Loucy (cell line): ENCODE measurements at regions not wholly inside any gene's neighbourhood (a gene's known extent, or its start where the extent isn't known, plus 50 kb on each side); places are given as distances from the start of the nearest gene placed in this dataset.

Experiments used
- H2AFZ ChIP-seq: fragments of 200-600 bp; sonication (generic); 2 replicates; pipeline ENCODE4 v1.6.0; 2016; ENCODE audit warnings: antibody characterized with exemption, mild to moderate bottlenecking, low read length, moderate library complexity
- H3F3A ChIP-seq: fragments of 200-600 bp; 2 replicates; pipeline ENCODE4 v1.6.0; 2016; ENCODE audit warnings: antibody characterized with exemption, low read depth, mild to moderate bottlenecking
- H3K27me3 ChIP-seq: fragments of 200-600 bp; sonication (generic); 2 replicates; pipeline ENCODE4 v1.6.1; 2014; ENCODE audit warnings: low read length, mild to moderate bottlenecking; ENCODE audit not compliant: insufficient read depth, poor library complexity, severe bottlenecking
- H3K36me3 ChIP-seq: fragments of 200-600 bp; sonication (generic); 2 replicates; pipeline ENCODE4 v1.6.1; 2016; ENCODE audit warnings: low read length; ENCODE audit not compliant: insufficient read depth
- H3K4me1 ChIP-seq: fragments of 200-600 bp; sonication (generic); 2 replicates; pipeline ENCODE4 v1.5.1; 2014; ENCODE audit warnings: low read length, mild to moderate bottlenecking; ENCODE audit not compliant: insufficient read depth, poor library complexity, severe bottlenecking
- H3K4me2 ChIP-seq: fragments of 200-600 bp; sonication (generic); 2 replicates; pipeline ENCODE4 v1.6.0; 2014; ENCODE audit warnings: antibody characterized with exemption, low read length, low read depth, mild to moderate bottlenecking; ENCODE audit not compliant: poor library complexity, severe bottlenecking
- H3K4me3 ChIP-seq: fragments of 200-600 bp; sonication (generic); 2 replicates; pipeline ENCODE4 v1.5.1; 2014; ENCODE audit warnings: low read length, mild to moderate bottlenecking, mixed read lengths; ENCODE audit not compliant: poor library complexity, severe bottlenecking
- H3K79me2 ChIP-seq: fragments of 200-600 bp; sonication (generic); 2 replicates; pipeline ENCODE4 v1.6.1; 2014; ENCODE audit warnings: low read length; ENCODE audit not compliant: insufficient read depth
- H3K9ac ChIP-seq: fragments of 200-600 bp; sonication (generic); 2 replicates; pipeline ENCODE4 v1.6.0; 2014; ENCODE audit warnings: mild to moderate bottlenecking, low read depth, low read length, moderate library complexity; ENCODE audit not compliant: poor library complexity, severe bottlenecking
- H3K9me2 ChIP-seq: fragments of 200-600 bp; sonication (generic); replicated peaks from 2 replicates; pipeline ENCODE4 v1.6.1; 2016; ENCODE audit warnings: low read depth, low read length, mixed read lengths
- H3K9me3 ChIP-seq: fragments of 200-600 bp; sonication (generic); 2 replicates; pipeline ENCODE4 v1.6.1; 2014; ENCODE audit warnings: mild to moderate bottlenecking, antibody characterized with exemption, low read length, low read depth; ENCODE audit not compliant: insufficient read depth
- H4K20me1 ChIP-seq: fragments of 200-600 bp; sonication (generic); 2 replicates; pipeline ENCODE4 v1.6.0; 2014; ENCODE audit warnings: antibody characterized with exemption, low read length, mild to moderate bottlenecking; ENCODE audit not compliant: insufficient read depth, poor library complexity, severe bottlenecking
- CTCF ChIP-seq: fragments of 200-600 bp; sonication (generic); conservative IDR thresholded peaks from 2 replicates; pipeline ENCODE4 v1.5.1; 2014; ENCODE audit warnings: mild to moderate bottlenecking, antibody characterized with exemption, low read length
- EZH2phosphoT487 ChIP-seq: fragments of 200-600 bp; IDR thresholded peaks from 2 replicates; pipeline ENCODE4 v1.6.1; 2018; ENCODE audit warnings: antibody characterized with exemption, mild to moderate bottlenecking, moderate library complexity, borderline replicate concordance

GRCh38 chr18:11369556-11369955 lies 220.2 kb upstream of the PIEZO2 start:
- no peak overlapping the region for H3K9ac ChIP-seq
- H3K4me2 ChIP-seq, result no peak overlapping the region
- H3K4me1 ChIP-seq, result no peaks in the 10 kb centered on the region
- H3K9me2 ChIP-seq, result no peaks in the 10 kb centered on the region
- no peak for TF ChIP-seq EZH2phosphoT487
- TF ChIP-seq CTCF, result no peak
- H3K9me3 ChIP-seq, result no peaks in the 10 kb centered on the region
- no peak overlapping the region for H2AFZ ChIP-seq
- H3K36me3 ChIP-seq, result no peaks in the 10 kb centered on the region
- H3K27me3 ChIP-seq, result no peaks in the 10 kb centered on the region
- H3K79me2 ChIP-seq, result no peaks in the 10 kb centered on the region
- no peak overlapping the region for H3K4me3 ChIP-seq
- no peaks in the 10 kb centered on the region for H3F3A ChIP-seq
- no peaks in the 10 kb centered on the region for H4K20me1 ChIP-seq

GRCh38 chr18:11368020-11368419 lies 218.7 kb upstream of the PIEZO2 start:
- no peaks in the 10 kb centered on the region for H3K27me3 ChIP-seq
- no peaks in the 10 kb centered on the region for H4K20me1 ChIP-seq
- H3K9me3 ChIP-seq, result no peaks in the 10 kb centered on the region
- H2AFZ ChIP-seq, result no peak overlapping the region
- H3K9me2 ChIP-seq, result no peaks in the 10 kb centered on the region
- H3K4me1 ChIP-seq, result no peaks in the 10 kb centered on the region
- H3K4me3 ChIP-seq, result no peak overlapping the region
- no peak overlapping the region for H3K4me2 ChIP-seq
- no peak overlapping the region for H3K9ac ChIP-seq
- H3K36me3 ChIP-seq, result no peaks in the 10 kb centered on the region
- H3F3A ChIP-seq, result no peaks in the 10 kb centered on the region
- TF ChIP-seq CTCF (no peak), EZH2phosphoT487 (no peak)
- H3K79me2 ChIP-seq, result no peaks in the 10 kb centered on the region

GRCh38 chr18:11367351-11367750 lies 218.0 kb upstream of the PIEZO2 start:
- no peak for TF ChIP-seq CTCF
- TF ChIP-seq EZH2phosphoT487, result no peak
- no peaks in the 10 kb centered on the region for H3K27me3 ChIP-seq
- H3K79me2 ChIP-seq, result no peaks in the 10 kb centered on the region
- no peak overlapping the region for H3K9ac ChIP-seq
- no peak overlapping the region for H3K4me3 ChIP-seq
- no peaks in the 10 kb centered on the region for H3F3A ChIP-seq
- no peak overlapping the region for H3K4me2 ChIP-seq
- H2AFZ ChIP-seq, result no peak overlapping the region
- H3K4me1 ChIP-seq, result no peaks in the 10 kb centered on the region
- H3K36me3 ChIP-seq, result no peaks in the 10 kb centered on the region
- no peaks in the 10 kb centered on the region for H3K9me2 ChIP-seq
- no peaks in the 10 kb centered on the region for H4K20me1 ChIP-seq
- no peaks in the 10 kb centered on the region for H3K9me3 ChIP-seq
